IPS-20b (cell line): ENCODE measurements at regions not wholly inside any gene's neighbourhood (a gene's known extent, or its start where the extent isn't known, plus 50 kb on each side); places are given as distances from the start of the nearest gene placed in this dataset.
A peak's percentile ranks its signal among the peaks of the same experiment; 100 is the strongest.

Source experiments
- H3K27ac ChIP-seq: one replicate; pipeline ENCODE4 v1.5.1; 2013; ENCODE audit warnings: low read length
- H3K27me3 ChIP-seq: 2 replicates; pipeline ENCODE4 v1.6.1; 2013; ENCODE audit warnings: mild to moderate bottlenecking, low read length, inconsistent platforms; ENCODE audit not compliant: insufficient read depth
- H3K36me3 ChIP-seq: 2 replicates; pipeline ENCODE4 v1.6.1; 2013; ENCODE audit warnings: low read depth, mild to moderate bottlenecking, inconsistent platforms, low read length, moderate library complexity; ENCODE audit not compliant: insufficient read depth
- H3K4me1 ChIP-seq: 2 replicates; pipeline ENCODE4 v1.6.1; 2013; ENCODE audit warnings: mild to moderate bottlenecking, control low read depth, inconsistent platforms, low read length, moderate library complexity; ENCODE audit not compliant: insufficient read depth
- H3K4me3 ChIP-seq: 2 replicates; pipeline ENCODE4 v1.5.1; 2013; ENCODE audit warnings: mild to moderate bottlenecking, low read length, inconsistent platforms
- H3K9ac ChIP-seq: 2 replicates; pipeline ENCODE4 v1.6.1; 2013; ENCODE audit warnings: low read depth, mild to moderate bottlenecking, inconsistent platforms, low read length, moderate library complexity
- H3K9me3 ChIP-seq: 2 replicates; pipeline ENCODE4 v1.6.1; 2013; ENCODE audit warnings: mild to moderate bottlenecking, low read depth, low read length, inconsistent platforms; ENCODE audit not compliant: insufficient read depth

GRCh38 chr12:97275728-97276590, 186.6 kb upstream of the RMST start:
- peak overlapping the region; percentile 46; the same call in 1 of the 2 replicates for H3K4me3 ChIP-seq
- peak overlapping the region; percentile 47; the same call in 1 of the 2 replicates for H3K9ac ChIP-seq
- H3K4me1 ChIP-seq = peaks cover 19% of the 10 kb centered on the region
- peaks cover 21% of the 10 kb centered on the region; the same call in 1 of the 2 replicates for H3K27me3 ChIP-seq
- H3K36me3 ChIP-seq = no peaks in the 10 kb centered on the region
- H3K9me3 ChIP-seq = peaks cover 8% of the 10 kb centered on the region; the same call in 1 of the 2 replicates
- H3K27ac ChIP-seq = no peak overlapping the region

- Histone ChIP-seq H3K27me3 (peaks cover 21% of the 10 kb centered on the region; the same call in 1 of the 2 replicates), H3K27ac (no peak overlapping the region), H3K9ac (peak overlapping the region; percentile 7; the same call in 1 of the 2 replicates), H3K36me3 (no peaks in the 10 kb centered on the region), H3K9me3 (peaks cover 4% of the 10 kb centered on the region; the same call in 1 of the 2 replicates), H3K4me3 (peak overlapping the region; percentile 46; the same call in 1 of the 2 replicates), H3K4me1 (peaks cover 19% of the 10 kb centered on the region)
These were observed 185.8 kb upstream of the RMST start for GRCh38 chr12:97276661-97277429.

- H3K9ac ChIP-seq = no peak overlapping the region
- no peak overlapping the region for H3K4me3 ChIP-seq
- no peaks in the 10 kb centered on the region for H3K27me3 ChIP-seq
- no peaks in the 10 kb centered on the region for H3K4me1 ChIP-seq
- H3K9me3 ChIP-seq = no peaks in the 10 kb centered on the region
- no peaks in the 10 kb centered on the region for H3K36me3 ChIP-seq
- H3K27ac ChIP-seq = no peak overlapping the region
These were observed 179.3 kb upstream of the RMST start for GRCh38 chr12:97283297-97283696.

- no peaks in the 10 kb centered on the region for H3K4me1 ChIP-seq
- H3K36me3 ChIP-seq = no peaks in the 10 kb centered on the region
- no peaks in the 10 kb centered on the region for H3K27me3 ChIP-seq
- H3K27ac ChIP-seq = no peak overlapping the region
- no peak overlapping the region for H3K4me3 ChIP-seq
- no peaks in the 10 kb centered on the region for H3K9me3 ChIP-seq
- no peak overlapping the region for H3K9ac ChIP-seq
These were observed 174.1 kb upstream of the RMST start for GRCh38 chr12:97288531-97288930.

- peaks cover 14% of the 10 kb centered on the region for H3K9me3 ChIP-seq
- no peak overlapping the region for H3K4me3 ChIP-seq
- no peak overlapping the region for H3K9ac ChIP-seq
- no peaks in the 10 kb centered on the region for H3K36me3 ChIP-seq
- no peaks in the 10 kb centered on the region for H3K4me1 ChIP-seq
- no peaks in the 10 kb centered on the region for H3K27me3 ChIP-seq
- H3K27ac ChIP-seq = no peak overlapping the region
These were observed 170.0 kb upstream of the RMST start for GRCh38 chr12:97292588-97292987.

- Histone ChIP-seq H3K27ac (no peak overlapping the region), H3K4me3 (no peak overlapping the region), H3K9ac (no peak overlapping the region), H3K9me3 (peaks cover 14% of the 10 kb centered on the region), H3K4me1 (no peaks in the 10 kb centered on the region), H3K27me3 (no peaks in the 10 kb centered on the region), H3K36me3 (no peaks in the 10 kb centered on the region)
These were observed 169.1 kb upstream of the RMST start for GRCh38 chr12:97293541-97293940.

GRCh38 chr12:97299847-97300246, 162.8 kb upstream of the RMST start:
- Histone ChIP-seq H3K4me1 (no peaks in the 10 kb centered on the region), H3K27ac (no peak overlapping the region), H3K27me3 (no peaks in the 10 kb centered on the region), H3K4me3 (no peak overlapping the region), H3K9me3 (peaks cover 11% of the 10 kb centered on the region), H3K36me3 (no peaks in the 10 kb centered on the region), H3K9ac (no peak overlapping the region)

GRCh38 chr12:97300431-97300830, 162.2 kb upstream of the RMST start:
- Histone ChIP-seq H3K27ac (no peak overlapping the region), H3K27me3 (no peaks in the 10 kb centered on the region), H3K36me3 (no peaks in the 10 kb centered on the region), H3K4me1 (no peaks in the 10 kb centered on the region), H3K9me3 (peaks cover 6% of the 10 kb centered on the region), H3K9ac (no peak overlapping the region), H3K4me3 (no peak overlapping the region)

GRCh38 chr12:97300891-97301290, 161.7 kb upstream of the RMST start:
- Histone ChIP-seq H3K27me3 (no peaks in the 10 kb centered on the region), H3K27ac (no peak overlapping the region), H3K4me1 (no peaks in the 10 kb centered on the region), H3K36me3 (no peaks in the 10 kb centered on the region), H3K9ac (no peak overlapping the region), H3K9me3 (peaks cover 1% of the 10 kb centered on the region; the same call in 1 of the 2 replicates), H3K4me3 (no peak overlapping the region)

GRCh38 chr12:97301576-97301975, 161.0 kb upstream of the RMST start:
- no peaks in the 10 kb centered on the region for H3K9me3 ChIP-seq
- no peaks in the 10 kb centered on the region for H3K4me1 ChIP-seq
- H3K27me3 ChIP-seq = no peaks in the 10 kb centered on the region
- H3K36me3 ChIP-seq = no peaks in the 10 kb centered on the region
- H3K27ac ChIP-seq = no peak overlapping the region
- no peak overlapping the region for H3K9ac ChIP-seq
- H3K4me3 ChIP-seq = no peak overlapping the region

- Histone ChIP-seq H3K27me3 (no peaks in the 10 kb centered on the region), H3K36me3 (no peaks in the 10 kb centered on the region), H3K4me1 (no peaks in the 10 kb centered on the region), H3K4me3 (no peak overlapping the region), H3K9me3 (no peaks in the 10 kb centered on the region), H3K9ac (no peak overlapping the region), H3K27ac (no peak overlapping the region)
These were observed 157.0 kb upstream of the RMST start for GRCh38 chr12:97305651-97306050.
